AG10803 (cell line): ENCODE measurements at regions not wholly inside any gene's neighbourhood (a gene's known extent, or its start where the extent isn't known, plus 50 kb on each side); places are given as distances from the start of the nearest gene placed in this dataset.

Source experiments
- DNase-seq: peaks from one replicate; pipeline ENCODE4 v3.0.0; 2010; ENCODE audit warnings: low read depth
- H3K4me3 ChIP-seq: 2 replicates; pipeline ENCODE4 v1.5.1; 2011; ENCODE audit warnings: mild to moderate bottlenecking, low read length, control low read depth
- CTCF ChIP-seq: conservative IDR thresholded peaks from 2 replicates; pipeline ENCODE4 v1.5.1; 2011; ENCODE audit warnings: mild to moderate bottlenecking, low read length, control low read depth, inconsistent platforms

- H3K4me3 ChIP-seq: no peak overlapping the region
- no peak for TF ChIP-seq CTCF
- no peak for DNase-seq
These were observed 262.1 kb downstream of the UACA start for GRCh38 chr15:70501121-70501727.

- DNase-seq: no peak
These were observed 263.6 kb downstream of the UACA start for GRCh38 chr15:70499791-70500190.

GRCh38 chr15:70498096-70498626 is 265.2 kb downstream of the UACA start:
- H3K4me3 ChIP-seq: no peak overlapping the region
- DNase-seq: no peak
- TF ChIP-seq CTCF: no peak

More at GRCh38 chr15:70499791-70500190, 263.6 kb downstream of the UACA start:
- no peak for TF ChIP-seq CTCF
- no peak overlapping the region for H3K4me3 ChIP-seq

- no peak for TF ChIP-seq CTCF
These were observed 265.7 kb downstream of the UACA start for GRCh38 chr15:70497661-70498060.

GRCh38 chr15:70495991-70496599 is 267.3 kb downstream of the UACA start:
- no peak for DNase-seq
- H3K4me3 ChIP-seq: no peak overlapping the region
- no peak for TF ChIP-seq CTCF

More at GRCh38 chr15:70497661-70498060, 265.7 kb downstream of the UACA start:
- no peak overlapping the region for H3K4me3 ChIP-seq
- DNase-seq: no peak

GRCh38 chr15:70494852-70495571 is 268.3 kb downstream of the UACA start:
- DNase-seq: peak; percentile 65
- no peak for TF ChIP-seq CTCF
- no peak overlapping the region for H3K4me3 ChIP-seq
